Astrocyte (in vitro differentiated cells and primary cell): ENCODE measurements at regions not wholly inside any gene's neighbourhood (a gene's known extent, or its start where the extent isn't known, plus 50 kb on each side); places are given as distances from the start of the nearest gene placed in this dataset.

Source experiments
- DNase-seq: peaks from one replicate; pipeline ENCODE4 v3.0.0-alpha.2; 2010; ENCODE audit warnings: low read depth
- FAIRE-seq: peaks from 2 replicates; lab custom pipeline; 2011; peaks lifted over from hg19 to GRCh38; lab: Jason Lieb, UNC
- H2AFZ ChIP-seq: 2 replicates; pipeline ENCODE4 v1.6.0; 2012; ENCODE audit warnings: low read depth, low read length, inconsistent platforms
- H3K27ac ChIP-seq: 2 replicates; pipeline ENCODE4 v1.5.1; 2011; ENCODE audit warnings: low read depth, low read length, inconsistent platforms
- H3K27me3 ChIP-seq: 2 replicates; pipeline ENCODE4 v1.6.0; 2011; ENCODE audit warnings: low read length, inconsistent platforms; ENCODE audit not compliant: insufficient read depth
- H3K36me3 ChIP-seq: 2 replicates; pipeline ENCODE4 v1.5.1; 2011; ENCODE audit warnings: low read length, inconsistent platforms; ENCODE audit not compliant: insufficient read depth
- H3K4me1 ChIP-seq: 2 replicates; pipeline ENCODE4 v1.5.1; 2011; ENCODE audit warnings: low read length, inconsistent platforms; ENCODE audit not compliant: insufficient read depth
- H3K4me2 ChIP-seq: 2 replicates; pipeline ENCODE4 v1.6.0; 2012; ENCODE audit warnings: low read length, inconsistent platforms
- H3K4me3 ChIP-seq: 2 replicates; pipeline ENCODE4 v1.5.1; 2011; ENCODE audit warnings: low read depth, mild to moderate bottlenecking, low read length, inconsistent platforms; ENCODE audit not compliant: insufficient read depth
- H3K79me2 ChIP-seq: 2 replicates; pipeline ENCODE4 v1.6.0; 2012; ENCODE audit warnings: mild to moderate bottlenecking, low read length, inconsistent platforms; ENCODE audit not compliant: insufficient read depth
- H3K9ac ChIP-seq: 2 replicates; pipeline ENCODE4 v1.6.0; 2012; ENCODE audit warnings: mild to moderate bottlenecking, low read length, inconsistent platforms
- H3K9me3 ChIP-seq: 2 replicates; pipeline ENCODE4 v1.5.1; 2012; ENCODE audit warnings: low read depth, mild to moderate bottlenecking, low read length, inconsistent platforms; ENCODE audit not compliant: insufficient read depth
- H4K20me1 ChIP-seq: 2 replicates; pipeline ENCODE4 v1.6.0; 2012; ENCODE audit warnings: low read length, inconsistent platforms; ENCODE audit not compliant: insufficient read depth
- H3K27ac Mint-ChIP-seq: one replicate; pipeline ENCODE4 v1.8.0; 2021; ENCODE audit warnings: mild to moderate bottlenecking, mixed read lengths; ENCODE audit not compliant: unreplicated experiment
- H3K27me3 Mint-ChIP-seq: one replicate; pipeline ENCODE4 v1.8.0; 2021; ENCODE audit warnings: low read depth, mixed read lengths; ENCODE audit not compliant: unreplicated experiment
- H3K36me3 Mint-ChIP-seq: one replicate; pipeline ENCODE4 v1.8.0; 2021; ENCODE audit warnings: low read depth, mixed read lengths; ENCODE audit not compliant: unreplicated experiment
- H3K4me1 Mint-ChIP-seq: one replicate; pipeline ENCODE4 v1.8.0; 2021; ENCODE audit warnings: low read depth, mixed read lengths; ENCODE audit not compliant: unreplicated experiment
- H3K4me3 Mint-ChIP-seq: one replicate; pipeline ENCODE4 v1.8.0; 2021; ENCODE audit warnings: mild to moderate bottlenecking, moderate library complexity, mixed read lengths; ENCODE audit not compliant: unreplicated experiment
- H3K9me3 Mint-ChIP-seq: one replicate; pipeline ENCODE4 v1.8.0; 2021; ENCODE audit warnings: mild to moderate bottlenecking, mixed read lengths; ENCODE audit not compliant: unreplicated experiment
- CTCF ChIP-seq: IDR thresholded peaks from 2 replicates; pipeline ENCODE4 v1.5.1; 2011; ENCODE audit warnings: low read depth, mild to moderate bottlenecking, inconsistent platforms, low read length, moderate library complexity; ENCODE audit not compliant: insufficient read depth
- EZH2 ChIP-seq: IDR thresholded peaks from 2 replicates; pipeline ENCODE4 v1.6.1; 2012; ENCODE audit warnings: mild to moderate bottlenecking, low read length, inconsistent platforms; ENCODE audit not compliant: insufficient read depth

GRCh38 chr5:10122076-10122726 lies 127.5 kb downstream of the ATPSCKMT start:
- Histone ChIP-seq H3K27me3 (no peaks in the 10 kb centered on the region), H3K36me3 (no peaks in the 10 kb centered on the region), H3K9me3 (no peaks in the 10 kb centered on the region), H3K4me2 (no peak overlapping the region), H3K79me2 (no peaks in the 10 kb centered on the region), H2AFZ (no peak overlapping the region), H4K20me1 (no peaks in the 10 kb centered on the region), H3K4me3 (no peak overlapping the region), H3K27ac (no peak overlapping the region), H3K4me1 (no peaks in the 10 kb centered on the region), H3K9ac (no peak overlapping the region)
- H3K9me3 Mint-ChIP-seq = peaks cover 2% of the 10 kb centered on the region
- DNase-seq = no peak
- no peak overlapping the region for H3K27ac Mint-ChIP-seq
- no peaks in the 10 kb centered on the region for H3K4me1 Mint-ChIP-seq
- no peak overlapping the region for H3K4me3 Mint-ChIP-seq
- peaks cover 6% of the 10 kb centered on the region for H3K27me3 Mint-ChIP-seq
- FAIRE-seq = no peak
- no peaks in the 10 kb centered on the region for H3K36me3 Mint-ChIP-seq
- no peak for TF ChIP-seq EZH2
- TF ChIP-seq CTCF = no peak

- H3K4me3 ChIP-seq = no peak overlapping the region
- Mint-ChIP-seq H3K36me3 (no peaks in the 10 kb centered on the region), H3K27me3 (peaks cover 9% of the 10 kb centered on the region), H3K4me3 (no peak overlapping the region), H3K27ac (no peak overlapping the region), H3K9me3 (peaks cover 2% of the 10 kb centered on the region), H3K4me1 (no peaks in the 10 kb centered on the region)
- no peak for DNase-seq
- no peak for FAIRE-seq
- H3K4me1 ChIP-seq = no peaks in the 10 kb centered on the region
- H3K27ac ChIP-seq = no peak overlapping the region
- H3K9ac ChIP-seq = no peak overlapping the region
- H3K27me3 ChIP-seq = no peaks in the 10 kb centered on the region
- H3K79me2 ChIP-seq = no peaks in the 10 kb centered on the region
- H3K4me2 ChIP-seq = no peak overlapping the region
- no peak for TF ChIP-seq CTCF
- TF ChIP-seq EZH2 = no peak
- no peaks in the 10 kb centered on the region for H3K9me3 ChIP-seq
- no peaks in the 10 kb centered on the region for H4K20me1 ChIP-seq
- no peaks in the 10 kb centered on the region for H3K36me3 ChIP-seq
- H2AFZ ChIP-seq = no peak overlapping the region
These were observed 128.8 kb downstream of the ATPSCKMT start for GRCh38 chr5:10120934-10121333.

- no peaks in the 10 kb centered on the region for H4K20me1 ChIP-seq
- H3K27ac ChIP-seq = no peak overlapping the region
- TF ChIP-seq CTCF = no peak
- TF ChIP-seq EZH2 = no peak
- no peaks in the 10 kb centered on the region for H3K36me3 Mint-ChIP-seq
- DNase-seq = no peak
- no peaks in the 10 kb centered on the region for H3K9me3 ChIP-seq
- H3K4me1 ChIP-seq = no peaks in the 10 kb centered on the region
- no peak overlapping the region for H3K4me3 ChIP-seq
- H3K9me3 Mint-ChIP-seq = peaks cover 2% of the 10 kb centered on the region
- H3K36me3 ChIP-seq = no peaks in the 10 kb centered on the region
- H3K79me2 ChIP-seq = no peaks in the 10 kb centered on the region
- H2AFZ ChIP-seq = no peak overlapping the region
- H3K4me1 Mint-ChIP-seq = no peaks in the 10 kb centered on the region
- no peak for FAIRE-seq
- no peak overlapping the region for H3K27ac Mint-ChIP-seq
- peaks cover 12% of the 10 kb centered on the region for H3K27me3 Mint-ChIP-seq
- H3K9ac ChIP-seq = no peak overlapping the region
- H3K4me3 Mint-ChIP-seq = no peak overlapping the region
- no peak overlapping the region for H3K4me2 ChIP-seq
- no peaks in the 10 kb centered on the region for H3K27me3 ChIP-seq
These were observed 131.5 kb downstream of the ATPSCKMT start for GRCh38 chr5:10118150-10118549.
